ENCODE measurements at regions not wholly inside any gene's neighbourhood (a gene's known extent, or its start where the extent isn't known, plus 50 kb on each side); places are given as distances from the start of the nearest gene placed in this dataset.

GRCh38 chrX:25154168-25154567, 138.4 kb upstream of the ARX start:
- no peaks in the 10 kb centered on the region for H3K27me3 ChIP-seq (ENCODE audit: insufficient read depth, poor library complexity, severe bottlenecking)
- no peak for TF ChIP-seq CTCF (IDR thresholded peaks at IDR 0.05; ENCODE audit: poor library complexity, severe bottlenecking)
- no peak overlapping the region for H3K27ac ChIP-seq (ENCODE audit: poor library complexity, severe bottlenecking)
- H3K9me3 ChIP-seq (ENCODE audit: severe bottlenecking): no peaks in the 10 kb centered on the region
- ATAC-seq (ENCODE audit: low read depth): no peak
- H3K4me1 ChIP-seq (ENCODE audit: insufficient read depth, poor library complexity, severe bottlenecking): no peaks in the 10 kb centered on the region
- no peaks in the 10 kb centered on the region for H3K36me3 ChIP-seq (ENCODE audit: low read depth)
- DNase-seq (ENCODE audit: low spot score): no peak
- no peak overlapping the region for H3K4me3 ChIP-seq (ENCODE audit: severe bottlenecking)

DNA sequence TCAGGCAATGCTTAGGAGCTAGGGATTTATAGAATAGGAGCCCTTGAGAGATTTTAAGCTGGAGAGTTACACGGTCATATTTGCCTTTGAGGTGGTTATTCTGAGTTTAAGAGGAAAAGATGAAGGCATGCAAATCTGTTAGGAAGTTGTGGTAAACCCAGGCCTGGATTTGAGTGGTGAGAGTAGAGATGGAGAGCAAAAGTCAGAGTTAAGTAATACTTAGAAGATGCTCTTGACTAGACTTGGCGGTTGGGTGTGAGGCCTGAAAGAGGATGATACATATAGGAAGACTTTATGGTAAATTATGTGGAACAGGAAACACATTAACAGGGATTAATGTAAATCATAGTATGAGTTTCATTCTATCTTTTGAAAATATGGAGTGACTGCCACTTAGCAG, 136.0 kb upstream of the ARX start:
- Histone ChIP-seq H3K36me3 (ENCODE audit: low read depth) (no peaks in the 10 kb centered on the region), H3K4me1 (ENCODE audit: insufficient read depth, poor library complexity, severe bottlenecking) (no peaks in the 10 kb centered on the region), H3K27me3 (ENCODE audit: insufficient read depth, poor library complexity, severe bottlenecking) (no peaks in the 10 kb centered on the region), H3K4me3 (ENCODE audit: severe bottlenecking) (no peak overlapping the region), H3K27ac (ENCODE audit: poor library complexity, severe bottlenecking) (no peak overlapping the region), H3K9me3 (ENCODE audit: severe bottlenecking) (no peaks in the 10 kb centered on the region)
- DNase-seq (ENCODE audit: low spot score) (no peak), ATAC-seq (ENCODE audit: low read depth) (no peak)
- no peak for TF ChIP-seq CTCF (IDR thresholded peaks at IDR 0.05; ENCODE audit: poor library complexity, severe bottlenecking)

GRCh38 chrX:25144043-25144940, 128.5 kb upstream of the ARX start:
- DNase-seq (ENCODE audit: low spot score) (no peak), ATAC-seq (ENCODE audit: low read depth) (no peak)
- Histone ChIP-seq H3K36me3 (ENCODE audit: low read depth) (no peaks in the 10 kb centered on the region), H3K27me3 (ENCODE audit: insufficient read depth, poor library complexity, severe bottlenecking) (no peaks in the 10 kb centered on the region), H3K9me3 (ENCODE audit: severe bottlenecking) (no peaks in the 10 kb centered on the region), H3K4me1 (ENCODE audit: insufficient read depth, poor library complexity, severe bottlenecking) (no peaks in the 10 kb centered on the region), H3K4me3 (ENCODE audit: severe bottlenecking) (no peak overlapping the region), H3K27ac (ENCODE audit: poor library complexity, severe bottlenecking) (no peak overlapping the region)
- TF ChIP-seq CTCF (IDR thresholded peaks at IDR 0.05; ENCODE audit: poor library complexity, severe bottlenecking): peak; percentile 61

GRCh38 chrX:25143596-25143995, 127.8 kb upstream of the ARX start:
- no peak overlapping the region for H3K4me3 ChIP-seq (ENCODE audit: severe bottlenecking)
- H3K4me1 ChIP-seq (ENCODE audit: insufficient read depth, poor library complexity, severe bottlenecking): no peaks in the 10 kb centered on the region
- DNase-seq (ENCODE audit: low spot score) (no peak), ATAC-seq (ENCODE audit: low read depth) (no peak)
- H3K27me3 ChIP-seq (ENCODE audit: insufficient read depth, poor library complexity, severe bottlenecking): no peaks in the 10 kb centered on the region
- no peaks in the 10 kb centered on the region for H3K9me3 ChIP-seq (ENCODE audit: severe bottlenecking)
- H3K27ac ChIP-seq (ENCODE audit: poor library complexity, severe bottlenecking): no peak overlapping the region
- no peak for TF ChIP-seq CTCF (IDR thresholded peaks at IDR 0.05; ENCODE audit: poor library complexity, severe bottlenecking)
- H3K36me3 ChIP-seq (ENCODE audit: low read depth): no peaks in the 10 kb centered on the region

- TF ChIP-seq CTCF (IDR thresholded peaks at IDR 0.05; ENCODE audit: poor library complexity, severe bottlenecking): no peak
- H3K36me3 ChIP-seq (ENCODE audit: low read depth): no peaks in the 10 kb centered on the region
Measured at GRCh38 chrX:25141684-25142083, 125.9 kb upstream of the ARX start.

More at GRCh38 chrX:25141684-25142083, 125.9 kb upstream of the ARX start:
- ATAC-seq (ENCODE audit: low read depth): no peak
- H3K27me3 ChIP-seq (ENCODE audit: insufficient read depth, poor library complexity, severe bottlenecking): no peaks in the 10 kb centered on the region
- H3K27ac ChIP-seq (ENCODE audit: poor library complexity, severe bottlenecking): no peak overlapping the region
- no peak for DNase-seq (ENCODE audit: low spot score)
- no peaks in the 10 kb centered on the region for H3K9me3 ChIP-seq (ENCODE audit: severe bottlenecking)
- H3K4me3 ChIP-seq (ENCODE audit: severe bottlenecking): no peak overlapping the region
- H3K4me1 ChIP-seq (ENCODE audit: insufficient read depth, poor library complexity, severe bottlenecking): no peaks in the 10 kb centered on the region
